HepG2 (cell line): ENCODE measurements at regions not wholly inside any gene's neighbourhood (a gene's known extent, or its start where the extent isn't known, plus 50 kb on each side); places are given as distances from the start of the nearest gene placed in this dataset.

Experiments
- ATAC-seq: fragments of 200-7000 bp; cut with Tn5 transposase; 3 replicates; pipeline ENCODE4 v1.9.1; 2020; ENCODE audit warnings: mild to moderate bottlenecking, moderate library complexity
- BruUV-seq: library from RNA; stranded (reverse); fragments of 400-500 nt; replicated peaks from 2 replicates; lab custom pipeline; 2021; lab: Mats Ljungman, UMichigan
- CTCF ChIA-PET: fragments of 300-600 bp; formaldehyde crosslinking; extraction: SDS; loops from one replicate; lab custom pipeline; 2021; ENCODE audit warnings: low total read pairs, inconsistent platforms, low intra/inter-chr PET ratio; lab: Yijun Ruan, JAX
- POLR2A ChIA-PET: fragments of 350-600 bp; sonication (Branson Sonifier 250); formaldehyde crosslinking; loops from one replicate; lab custom pipeline; 2020; ENCODE audit warnings: antibody characterized with exemption, inconsistent platforms; lab: Yijun Ruan, JAX
- DNase-seq: peaks from one replicate; pipeline ENCODE4 v3.0.0-alpha.2; 2015; ENCODE audit warnings: low spot score
- FAIRE-seq: peaks from 3 replicates; lab custom pipeline; 2011; peaks lifted over from hg19 to GRCh38; lab: Jason Lieb, UNC
- H2AFZ ChIP-seq: one replicate; pipeline ENCODE4 v1.6.1; 2011; ENCODE audit warnings: low read length, inconsistent platforms
- H3K27ac ChIP-seq: fragments of 300-600 bp; 3 replicates; pipeline ENCODE4 v1.8.0; 2011; ENCODE audit warnings: mixed run types, mild to moderate bottlenecking, mixed read lengths, low read length, inconsistent platforms; ENCODE audit not compliant: insufficient read depth; ENCODE audit errors: extremely low read length
- H3K27me3 ChIP-seq, 2 experiments: fragments of 200-600 bp in 1 of 2; 2 replicates in 1 of 2; 3 replicates in 1 of 2; pipeline versions ENCODE4 v1.6.0 to v1.8.0; 2011; ENCODE audit warnings: low read length in 2 of 2, mild to moderate bottlenecking in 2 of 2, moderate library complexity in 2 of 2, inconsistent platforms in 1 of 2; ENCODE audit not compliant: insufficient read depth in 2 of 2, control insufficient read depth in 1 of 2
- H3K36me3 ChIP-seq, 2 experiments: fragments of 200-600 bp in 1 of 2; replicated peaks in 1 of 2; 2 replicates in 1 of 2; 3 replicates in 1 of 2; pipeline versions ENCODE4 v1.5.1 to v1.8.0; 2011; ENCODE audit warnings: low read length in 2 of 2, inconsistent platforms in 1 of 2; ENCODE audit not compliant: insufficient read depth in 2 of 2, control insufficient read depth in 1 of 2
- H3K4me1 ChIP-seq: 2 replicates; pipeline ENCODE4 v1.5.1; 2012; ENCODE audit warnings: low read length, inconsistent platforms; ENCODE audit not compliant: insufficient read depth
- H3K4me2 ChIP-seq: 2 replicates; pipeline ENCODE4 v1.6.0; 2011; ENCODE audit warnings: low read depth, low read length, inconsistent platforms
- H3K4me3 ChIP-seq, 3 experiments: fragments of 200-600 bp in 1 of 3; sonication (generic), shearing (Covaris generic) in 1 of 3; replicated peaks in 1 of 3; 2 replicates each; pipeline ENCODE4 v1.5.1; 2011 to 2016; ENCODE audit warnings: low read length in 3 of 3, inconsistent platforms in 2 of 3, low read depth in 2 of 3, mild to moderate bottlenecking in 2 of 3, control low read depth in 1 of 3, mixed read lengths in 1 of 3; ENCODE audit not compliant: insufficient read depth in 1 of 3
- H3K79me2 ChIP-seq: one replicate; pipeline ENCODE4 v1.6.1; 2011; ENCODE audit warnings: low read length, inconsistent platforms; ENCODE audit not compliant: insufficient read depth
- H3K9ac ChIP-seq: 2 replicates; pipeline ENCODE4 v1.6.0; 2011; ENCODE audit warnings: mild to moderate bottlenecking, low read depth, low read length, inconsistent platforms; ENCODE audit not compliant: insufficient read depth
- H3K9me3 ChIP-seq: 2 replicates; pipeline ENCODE4 v1.5.1; 2012; ENCODE audit warnings: mild to moderate bottlenecking, low read length
- H4K20me1 ChIP-seq: 2 replicates; pipeline ENCODE4 v1.6.0; 2011; ENCODE audit warnings: inconsistent platforms, mild to moderate bottlenecking, low read length, moderate library complexity; ENCODE audit not compliant: insufficient read depth
- ATF4 ChIP-seq, 2 experiments: fragments of 450-650 bp in 1 of 2; sonication (generic) in 1 of 2; formaldehyde crosslinking; IDR thresholded peaks; 2 replicates each; pipeline versions ENCODE4 v1.5.0 to v1.8.0; 2020 to 2022; ENCODE audit warnings: mild to moderate bottlenecking in 1 of 2, missing genetic modification reagents in 1 of 2
- KIAA2018 ChIP-seq: sonication (generic); formaldehyde crosslinking; IDR thresholded peaks from 2 replicates; pipeline ENCODE4 v1.5.0; 2020; ENCODE audit warnings: mild to moderate bottlenecking, missing genetic modification reagents, borderline replicate concordance
- TARDBP ChIP-seq: sonication (generic); formaldehyde crosslinking; IDR thresholded peaks from 2 replicates; pipeline ENCODE4 v1.8.0; 2022; ENCODE audit warnings: mild to moderate bottlenecking, missing genetic modification reagents
- THAP11 ChIP-seq: IDR thresholded peaks from 2 replicates; pipeline ENCODE4 v1.6.1; 2016; ENCODE audit warnings: missing biosample characterization, missing genetic modification reagents
- ZNF570 ChIP-seq: sonication (generic); formaldehyde crosslinking; IDR thresholded peaks from 2 replicates; pipeline ENCODE4 v1.4.0; 2020; ENCODE audit warnings: mild to moderate bottlenecking, missing genetic modification reagents, borderline replicate concordance
- ZNF597 ChIP-seq: sonication (generic); formaldehyde crosslinking; IDR thresholded peaks from 2 replicates; pipeline ENCODE4 v1.5.0; 2020; ENCODE audit warnings: missing genetic modification reagents
- in situ Hi-C: cut with HindIII; loops from 2 replicates; pipeline ENCODE4 v1.10.0; 2017; ENCODE audit warnings: low pct_unique_long_range_greater_than_20kb; ENCODE audit not compliant: extremely low pct_ligation_motif_present
- intact Hi-C: fragments of 100-400 bp; cut with micrococcal nuclease; formaldehyde crosslinking; loops from one replicate; pipeline ENCODE4 v1.10.0; 2022; ENCODE audit not compliant: unreplicated experiment

DNA sequence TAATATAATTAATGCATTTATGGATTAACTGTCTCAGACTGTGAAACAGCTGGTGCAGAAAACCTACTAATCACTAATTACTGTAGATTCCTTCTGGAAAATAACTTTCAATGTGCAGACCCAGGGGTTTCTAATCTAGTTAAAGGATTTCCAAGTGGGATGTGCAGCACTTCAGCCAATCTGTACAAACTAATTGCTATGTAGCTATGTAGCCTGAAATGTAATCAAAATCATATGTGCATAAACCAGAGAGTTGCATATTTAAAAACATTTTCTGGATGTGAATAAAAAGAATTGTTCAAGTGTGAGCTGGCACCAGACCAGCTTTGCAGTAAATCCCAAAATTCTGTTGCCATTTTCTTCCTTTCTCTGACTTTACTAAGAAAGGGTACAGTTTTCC, 127.5 kb upstream of the CD96 start:
- intact Hi-C loops, result no loop called here
- no peaks in the 10 kb centered on the region for H3K9me3 ChIP-seq
- no peak overlapping the region for H3K9ac ChIP-seq
- no peak overlapping the region for H2AFZ ChIP-seq
- no peaks in the 10 kb centered on the region for H3K36me3 ChIP-seq
- in situ Hi-C loops, result no loop called here
- ATAC-seq (no peak), FAIRE-seq (no peak), DNase-seq (no peak)
- no peak overlapping the region for H3K4me3 ChIP-seq
- no peaks in the 10 kb centered on the region for H3K4me1 ChIP-seq
- no peaks in the 10 kb centered on the region for H3K27me3 ChIP-seq
- no peaks in the 10 kb centered on the region for H4K20me1 ChIP-seq
- no peaks in the 10 kb centered on the region for H3K79me2 ChIP-seq
- no TSS peak for BruUV-seq
- CTCF ChIA-PET, result no interaction called here
- H3K27ac ChIP-seq, result no peak overlapping the region
- POLR2A ChIA-PET, result no interaction called here
- no peak overlapping the region for H3K4me2 ChIP-seq
- TF ChIP-seq ZNF597 (CRISPR knock-in tag), result no peak
- no peak for TF ChIP-seq THAP11 (CRISPR knock-in tag)
- TF ChIP-seq KIAA2018 (CRISPR knock-in tag), result no peak
- TF ChIP-seq ATF4 (CRISPR knock-in tag; IDR thresholded peaks at IDR 0.05), result no peak
- no peak for TF ChIP-seq ZNF570 (CRISPR knock-in tag)
- no peak for TF ChIP-seq TARDBP
